GM23338 (cell line): ENCODE measurements at regions not wholly inside any gene's neighbourhood (a gene's known extent, or its start where the extent isn't known, plus 50 kb on each side); places are given as distances from the start of the nearest gene placed in this dataset.

ENCODE experiments used
- ATAC-seq: fragments of 200-7000 bp; cut with Tn5 transposase; 3 replicates; pipeline ENCODE4 v1.9.1; 2020
- DNase-seq: peaks from one replicate; pipeline ENCODE4 v3.0.0-alpha.2; 2015; ENCODE audit warnings: low spot score
- H2AFZ ChIP-seq: fragments of 200-600 bp; sonication (generic); 2 replicates; pipeline ENCODE4 v1.8.0; 2016; ENCODE audit warnings: antibody characterized with exemption, mild to moderate bottlenecking, moderate library complexity
- H3F3A ChIP-seq: fragments of 200-600 bp; sonication (generic); replicated peaks from 2 replicates; pipeline ENCODE4 v1.8.0; 2017; ENCODE audit warnings: antibody characterized with exemption, mixed run types, low read depth
- H3K27ac ChIP-seq: fragments of 200-600 bp; sonication (generic); 2 replicates; pipeline ENCODE4 v1.6.1; 2016; ENCODE audit warnings: low read depth
- H3K27me3 ChIP-seq: fragments of 200-600 bp; sonication (generic); 2 replicates; pipeline ENCODE4 v1.8.0; 2016; ENCODE audit warnings: mild to moderate bottlenecking, mixed run types, moderate library complexity; ENCODE audit not compliant: insufficient read depth
- H3K36me3 ChIP-seq: fragments of 200-600 bp; sonication (generic); 2 replicates; pipeline ENCODE4 v1.8.0; 2016; ENCODE audit warnings: mild to moderate bottlenecking; ENCODE audit not compliant: insufficient read depth
- H3K4me1 ChIP-seq: fragments of 200-600 bp; sonication (generic); 2 replicates; pipeline ENCODE4 v1.8.0; 2016; ENCODE audit warnings: mild to moderate bottlenecking, moderate library complexity; ENCODE audit not compliant: insufficient read depth
- H3K4me2 ChIP-seq: fragments of 200-600 bp; sonication (generic); 2 replicates; pipeline ENCODE4 v1.7.1; 2017; ENCODE audit warnings: mixed run types
- H3K4me3 ChIP-seq: fragments of 200-600 bp; sonication (generic); 2 replicates; pipeline ENCODE4 v1.6.1; 2016; ENCODE audit warnings: mixed run types
- H3K79me2 ChIP-seq: fragments of 200-600 bp; sonication (generic); replicated peaks from 2 replicates; pipeline ENCODE4 v1.8.0; 2017; ENCODE audit warnings: mild to moderate bottlenecking; ENCODE audit not compliant: insufficient read depth
- H3K9me2 ChIP-seq: fragments of 200-600 bp; sonication (generic); 2 replicates; pipeline ENCODE4 v1.8.0; 2017; ENCODE audit not compliant: insufficient read depth
- H4K20me1 ChIP-seq: fragments of 200-600 bp; sonication (generic); replicated peaks from 2 replicates; pipeline ENCODE4 v1.8.0; 2017; ENCODE audit warnings: mild to moderate bottlenecking; ENCODE audit not compliant: insufficient read depth
- H3K27ac Mint-ChIP-seq: 2 replicates; pipeline ENCODE4 v1.8.0; 2020; ENCODE audit warnings: inconsistent platforms, mild to moderate bottlenecking, moderate library complexity, mixed read lengths
- H3K27me3 Mint-ChIP-seq: 3 replicates; pipeline ENCODE4 v1.8.0; 2022; ENCODE audit warnings: low read depth, mild to moderate bottlenecking, moderate library complexity, mixed read lengths, inconsistent platforms; ENCODE audit not compliant: insufficient read depth, poor library complexity
- H3K36me3 Mint-ChIP-seq: 3 replicates; pipeline ENCODE4 v1.8.0; 2021; ENCODE audit warnings: low read depth, mild to moderate bottlenecking, inconsistent platforms, moderate library complexity, mixed read lengths
- H3K4me1 Mint-ChIP-seq: 3 replicates; pipeline ENCODE4 v1.8.0; 2020; ENCODE audit warnings: mild to moderate bottlenecking, inconsistent platforms, mixed read lengths
- H3K4me3 Mint-ChIP-seq: 3 replicates; pipeline ENCODE4 v1.8.0; 2021; ENCODE audit warnings: moderate library complexity, mild to moderate bottlenecking, inconsistent platforms, mixed read lengths
- H3K9me3 Mint-ChIP-seq: 3 replicates; pipeline ENCODE4 v1.8.0; 2020; ENCODE audit warnings: moderate library complexity, mild to moderate bottlenecking, inconsistent platforms, mixed read lengths
- CREB1 ChIP-seq: fragments of 250-450 bp; sonication (Bioruptor Pico); IDR thresholded peaks from 2 replicates; pipeline ENCODE4 v1.5.0; 2020; ENCODE audit warnings: low read depth, mild to moderate bottlenecking, moderate library complexity
- EZH2 ChIP-seq: fragments of 200-600 bp; sonication (generic); IDR thresholded peaks from one replicate; pipeline ENCODE4 v1.8.0; 2017; ENCODE audit warnings: antibody characterized with exemption, mild to moderate bottlenecking, low read depth; ENCODE audit not compliant: unreplicated experiment
- JUNB ChIP-seq: IDR thresholded peaks from one replicate; pipeline ENCODE4 v1.6.1; 2016; ENCODE audit warnings: antibody characterized with exemption; ENCODE audit not compliant: unreplicated experiment
- NANOG ChIP-seq: IDR thresholded peaks from 2 replicates; pipeline ENCODE4 v1.6.1; 2016; ENCODE audit warnings: antibody characterized with exemption, borderline replicate concordance
- POLR2AphosphoS5 ChIP-seq: IDR thresholded peaks from 2 replicates; pipeline ENCODE4 v1.6.1; 2016; ENCODE audit warnings: antibody characterized with exemption, low read depth
- STAT1 ChIP-seq: IDR thresholded peaks from one replicate; pipeline ENCODE4 v1.6.1; 2016; ENCODE audit warnings: antibody characterized with exemption; ENCODE audit not compliant: unreplicated experiment
- ZNF114 ChIP-seq: fragments of 250-450 bp; sonication (Bioruptor Pico); IDR thresholded peaks from 2 replicates; pipeline ENCODE4 v1.5.0; 2020; ENCODE audit warnings: mild to moderate bottlenecking, moderate library complexity
- ZNF331 ChIP-seq: fragments of 250-450 bp; sonication (Bioruptor Pico); IDR thresholded peaks from 2 replicates; pipeline ENCODE4 v1.5.0; 2020; ENCODE audit warnings: low read depth, mild to moderate bottlenecking, moderate library complexity
- TF ChIP-seq, protein P1 (sequence below), 2 experiments: fragments of 200-600 bp in 1 of 2; sonication (generic) in 1 of 2; conservative IDR thresholded peaks; 2 replicates each; pipeline versions ENCODE4 v1.5.1 to v1.6.1; 2016 to 2017; ENCODE audit warnings: antibody characterized with exemption in 2 of 2, low read depth in 2 of 2, mild to moderate bottlenecking in 2 of 2, moderate library complexity in 1 of 2
- TF ChIP-seq, protein P2 (sequence below): fragments of 250-450 bp; sonication (Bioruptor Pico); IDR thresholded peaks from 2 replicates; pipeline ENCODE4 v1.5.0; 2020; ENCODE audit warnings: mild to moderate bottlenecking, moderate library complexity

DNA sequence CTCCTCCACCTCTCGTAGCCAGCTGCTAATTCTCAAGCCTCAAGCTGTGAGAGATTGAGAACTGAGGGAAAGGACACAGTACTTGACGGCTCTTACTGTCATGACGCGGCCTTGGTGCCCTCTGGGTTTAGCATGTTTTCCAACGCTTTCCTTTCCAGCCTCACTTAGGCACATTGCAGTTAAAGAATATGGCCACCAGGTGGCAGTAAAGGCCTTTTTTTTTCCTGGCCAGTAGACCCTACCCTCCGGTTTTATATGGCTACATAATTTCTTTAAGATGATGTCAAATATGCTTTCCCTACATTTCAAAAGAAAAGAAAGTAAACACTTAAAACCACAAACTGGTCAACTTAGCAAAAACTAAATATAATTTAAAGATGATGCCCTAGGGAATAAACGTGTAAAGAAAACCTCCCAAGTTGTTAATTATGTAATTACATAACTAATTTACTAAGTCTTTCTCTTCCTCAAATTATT lies 56.8 kb upstream of the PRDX6 start:
- Histone ChIP-seq H3K27me3 (no peaks in the 10 kb centered on the region), H3K4me2 (no peak overlapping the region), H4K20me1 (no peaks in the 10 kb centered on the region; the same call in 1 of the 2 replicates), H3K4me3 (no peak overlapping the region), H3K4me1 (0 out of 2 replicates have a peak, but pooled peaks cover 19% of the 10 kb centered on the region), H3F3A (no peaks in the 10 kb centered on the region), H3K9me2 (no peaks in the 10 kb centered on the region), H3K79me2 (no peaks in the 10 kb centered on the region), H3K27ac (0 out of 2 replicates have a peak overlapping the region, but pooled peaks have one; percentile 1), H3K36me3 (no peaks in the 10 kb centered on the region), H2AFZ (no peak overlapping the region)
- ATAC-seq, result peak; percentile 95
- H3K4me3 Mint-ChIP-seq, result no peak overlapping the region
- H3K9me3 Mint-ChIP-seq, result no peaks in the 10 kb centered on the region
- DNase-seq, result peak; percentile 90
- peaks cover 11% of the 10 kb centered on the region; the same call in 2 of the 3 replicates for H3K4me1 Mint-ChIP-seq
- H3K36me3 Mint-ChIP-seq, result peaks cover 2% of the 10 kb centered on the region; the same call in 2 of the 3 replicates
- TF ChIP-seq, protein P1, sequence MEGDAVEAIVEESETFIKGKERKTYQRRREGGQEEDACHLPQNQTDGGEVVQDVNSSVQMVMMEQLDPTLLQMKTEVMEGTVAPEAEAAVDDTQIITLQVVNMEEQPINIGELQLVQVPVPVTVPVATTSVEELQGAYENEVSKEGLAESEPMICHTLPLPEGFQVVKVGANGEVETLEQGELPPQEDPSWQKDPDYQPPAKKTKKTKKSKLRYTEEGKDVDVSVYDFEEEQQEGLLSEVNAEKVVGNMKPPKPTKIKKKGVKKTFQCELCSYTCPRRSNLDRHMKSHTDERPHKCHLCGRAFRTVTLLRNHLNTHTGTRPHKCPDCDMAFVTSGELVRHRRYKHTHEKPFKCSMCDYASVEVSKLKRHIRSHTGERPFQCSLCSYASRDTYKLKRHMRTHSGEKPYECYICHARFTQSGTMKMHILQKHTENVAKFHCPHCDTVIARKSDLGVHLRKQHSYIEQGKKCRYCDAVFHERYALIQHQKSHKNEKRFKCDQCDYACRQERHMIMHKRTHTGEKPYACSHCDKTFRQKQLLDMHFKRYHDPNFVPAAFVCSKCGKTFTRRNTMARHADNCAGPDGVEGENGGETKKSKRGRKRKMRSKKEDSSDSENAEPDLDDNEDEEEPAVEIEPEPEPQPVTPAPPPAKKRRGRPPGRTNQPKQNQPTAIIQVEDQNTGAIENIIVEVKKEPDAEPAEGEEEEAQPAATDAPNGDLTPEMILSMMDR (conservative IDR thresholded peaks at IDR 0.05; ENCODE audit: low read depth in 2 of 2), result peak; percentile 89 to 95
- TF ChIP-seq ZNF114 (CRISPR knock-in tag) (no peak), CREB1 (CRISPR knock-in tag) (peak; percentile 67)
- peak overlapping the region; percentile 80 for H3K27ac Mint-ChIP-seq
- H3K27me3 Mint-ChIP-seq, result peaks cover 7% of the 10 kb centered on the region

DNA sequence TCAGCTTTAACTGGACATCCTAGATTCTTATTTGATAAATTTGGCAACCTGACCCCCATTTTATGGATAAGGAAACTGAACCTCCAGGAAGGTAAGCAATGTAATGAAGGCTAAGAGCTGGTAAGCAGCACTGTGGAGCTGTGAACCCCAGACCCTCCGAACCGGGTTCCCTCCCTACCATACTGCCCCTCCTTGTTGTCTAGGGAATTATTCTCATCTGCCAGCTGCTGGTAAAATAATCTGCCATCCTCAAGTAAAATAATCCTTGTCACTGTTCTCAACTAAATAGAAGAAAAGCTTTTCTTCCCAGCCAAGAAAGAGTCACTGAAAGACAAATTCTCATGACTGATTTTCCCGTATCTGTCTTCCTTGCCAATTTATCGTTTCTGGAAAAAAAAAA lies 55.8 kb upstream of the PRDX6 start:
- ATAC-seq, result no peak; the same call in 2 of the 3 replicates
- Mint-ChIP-seq H3K36me3 (peaks cover 2% of the 10 kb centered on the region; the same call in 1 of the 3 replicates), H3K4me1 (peaks cover 16% of the 10 kb centered on the region; the same call in 2 of the 3 replicates), H3K9me3 (no peaks in the 10 kb centered on the region), H3K4me3 (no peak overlapping the region), H3K27ac (no peak overlapping the region), H3K27me3 (peaks cover 4% of the 10 kb centered on the region)
- Histone ChIP-seq H2AFZ (no peak overlapping the region), H3K4me1 (0 out of 2 replicates have a peak, but pooled peaks cover 27% of the 10 kb centered on the region), H3K27me3 (no peaks in the 10 kb centered on the region), H3K79me2 (no peaks in the 10 kb centered on the region), H3K27ac (no peak overlapping the region), H3F3A (no peaks in the 10 kb centered on the region), H3K36me3 (no peaks in the 10 kb centered on the region), H3K4me3 (no peak overlapping the region), H3K4me2 (no peak overlapping the region), H4K20me1 (no peaks in the 10 kb centered on the region; the same call in 1 of the 2 replicates), H3K9me2 (no peaks in the 10 kb centered on the region)
- DNase-seq, result no peak
- TF ChIP-seq NANOG (no peak), EZH2 (no peak), ZNF331 (CRISPR knock-in tag) (no peak), JUNB (no peak), STAT1 (no peak), POLR2AphosphoS5 (no peak), CREB1 (CRISPR knock-in tag) (no peak), ZNF114 (CRISPR knock-in tag) (no peak)
- TF ChIP-seq, protein P2, sequence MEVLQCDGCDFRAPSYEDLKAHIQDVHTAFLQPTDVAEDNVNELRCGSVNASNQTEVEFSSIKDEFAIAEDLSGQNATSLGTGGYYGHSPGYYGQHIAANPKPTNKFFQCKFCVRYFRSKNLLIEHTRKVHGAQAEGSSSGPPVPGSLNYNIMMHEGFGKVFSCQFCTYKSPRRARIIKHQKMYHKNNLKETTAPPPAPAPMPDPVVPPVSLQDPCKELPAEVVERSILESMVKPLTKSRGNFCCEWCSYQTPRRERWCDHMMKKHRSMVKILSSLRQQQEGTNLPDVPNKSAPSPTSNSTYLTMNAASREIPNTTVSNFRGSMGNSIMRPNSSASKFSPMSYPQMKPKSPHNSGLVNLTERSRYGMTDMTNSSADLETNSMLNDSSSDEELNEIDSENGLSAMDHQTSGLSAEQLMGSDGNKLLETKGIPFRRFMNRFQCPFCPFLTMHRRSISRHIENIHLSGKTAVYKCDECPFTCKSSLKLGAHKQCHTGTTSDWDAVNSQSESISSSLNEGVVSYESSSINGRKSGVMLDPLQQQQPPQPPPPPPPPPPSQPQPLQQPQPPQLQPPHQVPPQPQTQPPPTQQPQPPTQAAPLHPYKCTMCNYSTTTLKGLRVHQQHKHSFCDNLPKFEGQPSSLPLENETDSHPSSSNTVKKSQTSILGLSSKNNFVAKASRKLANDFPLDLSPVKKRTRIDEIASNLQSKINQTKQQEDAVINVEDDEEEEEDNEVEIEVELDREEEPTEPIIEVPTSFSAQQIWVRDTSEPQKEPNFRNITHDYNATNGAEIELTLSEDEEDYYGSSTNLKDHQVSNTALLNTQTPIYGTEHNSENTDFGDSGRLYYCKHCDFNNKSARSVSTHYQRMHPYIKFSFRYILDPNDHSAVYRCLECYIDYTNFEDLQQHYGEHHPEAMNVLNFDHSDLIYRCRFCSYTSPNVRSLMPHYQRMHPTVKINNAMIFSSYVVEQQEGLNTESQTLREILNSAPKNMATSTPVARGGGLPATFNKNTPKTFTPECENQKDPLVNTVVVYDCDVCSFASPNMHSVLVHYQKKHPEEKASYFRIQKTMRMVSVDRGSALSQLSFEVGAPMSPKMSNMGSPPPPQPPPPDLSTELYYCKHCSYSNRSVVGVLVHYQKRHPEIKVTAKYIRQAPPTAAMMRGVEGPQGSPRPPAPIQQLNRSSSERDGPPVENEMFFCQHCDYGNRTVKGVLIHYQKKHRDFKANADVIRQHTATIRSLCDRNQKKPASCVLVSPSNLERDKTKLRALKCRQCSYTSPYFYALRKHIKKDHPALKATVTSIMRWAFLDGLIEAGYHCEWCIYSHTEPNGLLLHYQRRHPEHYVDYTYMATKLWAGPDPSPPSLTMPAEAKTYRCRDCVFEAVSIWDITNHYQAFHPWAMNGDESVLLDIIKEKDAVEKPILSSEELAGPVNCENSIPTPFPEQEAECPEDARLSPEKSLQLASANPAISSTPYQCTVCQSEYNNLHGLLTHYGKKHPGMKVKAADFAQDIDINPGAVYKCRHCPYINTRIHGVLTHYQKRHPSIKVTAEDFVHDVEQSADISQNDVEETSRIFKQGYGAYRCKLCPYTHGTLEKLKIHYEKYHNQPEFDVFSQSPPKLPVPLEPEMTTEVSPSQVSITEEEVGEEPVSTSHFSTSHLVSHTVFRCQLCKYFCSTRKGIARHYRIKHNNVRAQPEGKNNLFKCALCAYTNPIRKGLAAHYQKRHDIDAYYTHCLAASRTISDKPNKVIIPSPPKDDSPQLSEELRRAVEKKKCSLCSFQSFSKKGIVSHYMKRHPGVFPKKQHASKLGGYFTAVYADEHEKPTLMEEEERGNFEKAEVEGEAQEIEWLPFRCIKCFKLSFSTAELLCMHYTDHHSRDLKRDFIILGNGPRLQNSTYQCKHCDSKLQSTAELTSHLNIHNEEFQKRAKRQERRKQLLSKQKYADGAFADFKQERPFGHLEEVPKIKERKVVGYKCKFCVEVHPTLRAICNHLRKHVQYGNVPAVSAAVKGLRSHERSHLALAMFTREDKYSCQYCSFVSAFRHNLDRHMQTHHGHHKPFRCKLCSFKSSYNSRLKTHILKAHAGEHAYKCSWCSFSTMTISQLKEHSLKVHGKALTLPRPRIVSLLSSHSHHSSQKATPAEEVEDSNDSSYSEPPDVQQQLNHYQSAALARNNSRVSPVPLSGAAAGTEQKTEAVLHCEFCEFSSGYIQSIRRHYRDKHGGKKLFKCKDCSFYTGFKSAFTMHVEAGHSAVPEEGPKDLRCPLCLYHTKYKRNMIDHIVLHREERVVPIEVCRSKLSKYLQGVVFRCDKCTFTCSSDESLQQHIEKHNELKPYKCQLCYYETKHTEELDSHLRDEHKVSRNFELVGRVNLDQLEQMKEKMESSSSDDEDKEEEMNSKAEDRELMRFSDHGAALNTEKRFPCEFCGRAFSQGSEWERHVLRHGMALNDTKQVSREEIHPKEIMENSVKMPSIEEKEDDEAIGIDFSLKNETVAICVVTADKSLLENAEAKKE (CRISPR knock-in tag), result no peak
- TF ChIP-seq, protein P1 (conservative IDR thresholded peaks at IDR 0.05; ENCODE audit: low read depth in 2 of 2), result no peak
